Stimulated activated CD4-positive, alpha-beta T cell treated with anti-CD3 and anti-CD28 coated beads, TNF-alpha, amount 100 ng/mL, for 24 hours (primary cell): ENCODE measurements at regions not wholly inside any gene's neighbourhood (a gene's known extent, or its start where the extent isn't known, plus 50 kb on each side); places are given as distances from the start of the nearest gene placed in this dataset.

Experiments
- DNase-seq, 3 experiments: peaks; one replicate each; pipeline ENCODE4 v3.0.0-alpha.2; 2020; ENCODE audit warnings: low read depth in 3 of 3

GRCh38 chr10:111446966-111447365 is 370.1 kb downstream of the ADRA2A start:
- no peak for DNase-seq

- no peak for DNase-seq
Observed at GRCh38 chr10:111452153-111452552, 375.3 kb downstream of the ADRA2A start.

- no peak for DNase-seq
Observed at GRCh38 chr10:111455776-111456426, 379.1 kb downstream of the ADRA2A start.

GRCh38 chr10:111458256-111458655 is 381.4 kb downstream of the ADRA2A start:
- no peak for DNase-seq

- DNase-seq: no peak
Observed at GRCh38 chr10:111459967-111460366, 383.1 kb downstream of the ADRA2A start.

- no peak for DNase-seq
Observed at GRCh38 chr10:111472445-111472844, 395.6 kb downstream of the ADRA2A start.

- DNase-seq: no peak
Observed at GRCh38 chr10:111473361-111473760, 396.5 kb downstream of the ADRA2A start.

- no peak for DNase-seq
Observed at GRCh38 chr10:111474786-111475185, 398.0 kb downstream of the ADRA2A start.

- no peak for DNase-seq
Observed at GRCh38 chr10:111475720-111476119, 398.9 kb downstream of the ADRA2A start.

- DNase-seq: no peak
Observed at GRCh38 chr10:111478651-111479050, 401.8 kb downstream of the ADRA2A start.

- DNase-seq: no peak
Observed at GRCh38 chr10:111479966-111480365, 403.1 kb downstream of the ADRA2A start.

- no peak for DNase-seq
Observed at GRCh38 chr10:111481261-111481826, 404.5 kb downstream of the ADRA2A start.

GRCh38 chr10:111481866-111482265 is 405.0 kb downstream of the ADRA2A start:
- no peak for DNase-seq

- DNase-seq: no peak
Observed at GRCh38 chr10:111482621-111483216, 405.9 kb downstream of the ADRA2A start.

- no peak for DNase-seq
Observed at GRCh38 chr10:111485767-111486166, 408.9 kb downstream of the ADRA2A start.

- DNase-seq: no peak
Observed at GRCh38 chr10:111486346-111486745, 409.5 kb downstream of the ADRA2A start.

GRCh38 chr10:111488668-111489067 is 411.8 kb downstream of the ADRA2A start:
- DNase-seq: no peak

- no peak for DNase-seq
Observed at GRCh38 chr10:111491154-111491553, 414.3 kb downstream of the ADRA2A start.

GRCh38 chr10:111493024-111493625 is 416.3 kb downstream of the ADRA2A start:
- DNase-seq: no peak

GRCh38 chr10:111498560-111498959 is 421.7 kb downstream of the ADRA2A start:
- DNase-seq: no peak

GRCh38 chr10:111504376-111504775 is 427.5 kb downstream of the ADRA2A start:
- no peak for DNase-seq

GRCh38 chr10:111506266-111507034 is 429.6 kb downstream of the ADRA2A start:
- no peak for DNase-seq
